Keratinocyte (primary cell): ENCODE measurements at regions not wholly inside any gene's neighbourhood (a gene's known extent, or its start where the extent isn't known, plus 50 kb on each side); places are given as distances from the start of the nearest gene placed in this dataset.

Experiments
- EZH2 ChIP-seq: IDR thresholded peaks from one replicate; pipeline ENCODE4 v1.6.1; 2012; ENCODE audit warnings: inconsistent platforms, mild to moderate bottlenecking, low read length, moderate library complexity
- TF ChIP-seq, protein P1 (sequence below), 3 experiments: IDR thresholded peaks in 1 of 3; conservative IDR thresholded peaks in 1 of 3; optimal IDR thresholded peaks in 1 of 3; 2 replicates in 2 of 3; 3 replicates in 1 of 3; pipeline versions ENCODE3 to v1.5.1; 2011; ENCODE audit warnings: low read length in 3 of 3, mild to moderate bottlenecking in 3 of 3, moderate library complexity in 2 of 3, control low read depth in 1 of 3, inconsistent platforms in 1 of 3; ENCODE audit not compliant: insufficient read depth in 2 of 3; ENCODE audit errors: extremely low read depth in 1 of 3

- no peak for TF ChIP-seq EZH2
- TF ChIP-seq, protein P1, sequence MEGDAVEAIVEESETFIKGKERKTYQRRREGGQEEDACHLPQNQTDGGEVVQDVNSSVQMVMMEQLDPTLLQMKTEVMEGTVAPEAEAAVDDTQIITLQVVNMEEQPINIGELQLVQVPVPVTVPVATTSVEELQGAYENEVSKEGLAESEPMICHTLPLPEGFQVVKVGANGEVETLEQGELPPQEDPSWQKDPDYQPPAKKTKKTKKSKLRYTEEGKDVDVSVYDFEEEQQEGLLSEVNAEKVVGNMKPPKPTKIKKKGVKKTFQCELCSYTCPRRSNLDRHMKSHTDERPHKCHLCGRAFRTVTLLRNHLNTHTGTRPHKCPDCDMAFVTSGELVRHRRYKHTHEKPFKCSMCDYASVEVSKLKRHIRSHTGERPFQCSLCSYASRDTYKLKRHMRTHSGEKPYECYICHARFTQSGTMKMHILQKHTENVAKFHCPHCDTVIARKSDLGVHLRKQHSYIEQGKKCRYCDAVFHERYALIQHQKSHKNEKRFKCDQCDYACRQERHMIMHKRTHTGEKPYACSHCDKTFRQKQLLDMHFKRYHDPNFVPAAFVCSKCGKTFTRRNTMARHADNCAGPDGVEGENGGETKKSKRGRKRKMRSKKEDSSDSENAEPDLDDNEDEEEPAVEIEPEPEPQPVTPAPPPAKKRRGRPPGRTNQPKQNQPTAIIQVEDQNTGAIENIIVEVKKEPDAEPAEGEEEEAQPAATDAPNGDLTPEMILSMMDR (optimal IDR thresholded peaks at IDR 0.05 in 1 of 3, IDR thresholded peaks at IDR 0.05 in 1 of 3, conservative IDR thresholded peaks at IDR 0.05 in 1 of 3; ENCODE audit: extremely low read depth in 1 of 3, insufficient read depth in 2 of 3, low read length in 3 of 3), result no peak
Observed at GRCh38 chr11:21877151-21877550, 315.7 kb upstream of the ANO5 start.
